GM12878 (cell line): ENCODE measurements at regions not wholly inside any gene's neighbourhood (a gene's known extent, or its start where the extent isn't known, plus 50 kb on each side); places are given as distances from the start of the nearest gene placed in this dataset.

Experiments used
- CBFB ChIP-seq: IDR thresholded peaks from 2 replicates; pipeline ENCODE4 v1.6.1; 2016; ENCODE audit warnings: antibody characterized with exemption, low read depth
- CBX3 ChIP-seq: fragments of 200-600 bp; sonication (generic); IDR thresholded peaks from 2 replicates; pipeline ENCODE4 v1.6.1; 2016; ENCODE audit warnings: low read depth, borderline replicate concordance
- DPF2 ChIP-seq: fragments of 450-650 bp; IDR thresholded peaks from 2 replicates; pipeline ENCODE4 v1.6.1; 2017; ENCODE audit warnings: mild to moderate bottlenecking
- FOXK2 ChIP-seq: fragments of 450-650 bp; IDR thresholded peaks from 2 replicates; pipeline ENCODE4 v1.6.1; 2017; ENCODE audit warnings: mild to moderate bottlenecking, moderate library complexity
- GABPA ChIP-seq: IDR thresholded peaks from 2 replicates; pipeline ENCODE4 v1.6.1; 2014; ENCODE audit warnings: antibody characterized with exemption, low read depth, mild to moderate bottlenecking, inconsistent platforms
- HDAC6 ChIP-seq: fragments of 200-600 bp; sonication (generic); IDR thresholded peaks from one replicate; pipeline ENCODE4 v1.8.0; 2017; ENCODE audit warnings: antibody characterized with exemption; ENCODE audit not compliant: unreplicated experiment
- NR2C2 ChIP-seq: IDR thresholded peaks from 2 replicates; pipeline ENCODE4 v1.6.1; 2011; ENCODE audit warnings: borderline replicate concordance, low read depth; ENCODE audit not compliant: control insufficient read depth, insufficient read length
- POLR2A ChIP-seq: IDR thresholded peaks from 2 replicates; pipeline ENCODE4 v1.6.1; 2011; ENCODE audit warnings: low read depth, mild to moderate bottlenecking, low read length
- RCOR1 ChIP-seq: conservative IDR thresholded peaks from 2 replicates; pipeline ENCODE4 v1.6.1; 2012; ENCODE audit warnings: low read depth, low read length, improper control_type of control experiment
- SMC3 ChIP-seq: IDR thresholded peaks from 2 replicates; pipeline ENCODE4 v1.6.1; 2011; ENCODE audit warnings: low read length, improper control_type of control experiment, borderline replicate concordance
- ZNF384 ChIP-seq: IDR thresholded peaks from 2 replicates; pipeline ENCODE4 v1.6.1; 2012; ENCODE audit warnings: low read depth, mild to moderate bottlenecking, low read length, improper control_type of control experiment, borderline replicate concordance
- TF ChIP-seq, protein P1 (sequence below), 3 experiments: IDR thresholded peaks in 2 of 3; conservative IDR thresholded peaks in 1 of 3; 2 replicates each; pipeline ENCODE4 v1.5.1; 2011; ENCODE audit warnings: low read depth in 3 of 3, low read length in 3 of 3, mild to moderate bottlenecking in 3 of 3, control low read depth in 2 of 3, moderate library complexity in 2 of 3, inconsistent platforms in 1 of 3, mixed read lengths in 1 of 3; ENCODE audit not compliant: control insufficient read depth in 2 of 3, insufficient read depth in 1 of 3; ENCODE audit errors: extremely low read depth in 1 of 3

DNA sequence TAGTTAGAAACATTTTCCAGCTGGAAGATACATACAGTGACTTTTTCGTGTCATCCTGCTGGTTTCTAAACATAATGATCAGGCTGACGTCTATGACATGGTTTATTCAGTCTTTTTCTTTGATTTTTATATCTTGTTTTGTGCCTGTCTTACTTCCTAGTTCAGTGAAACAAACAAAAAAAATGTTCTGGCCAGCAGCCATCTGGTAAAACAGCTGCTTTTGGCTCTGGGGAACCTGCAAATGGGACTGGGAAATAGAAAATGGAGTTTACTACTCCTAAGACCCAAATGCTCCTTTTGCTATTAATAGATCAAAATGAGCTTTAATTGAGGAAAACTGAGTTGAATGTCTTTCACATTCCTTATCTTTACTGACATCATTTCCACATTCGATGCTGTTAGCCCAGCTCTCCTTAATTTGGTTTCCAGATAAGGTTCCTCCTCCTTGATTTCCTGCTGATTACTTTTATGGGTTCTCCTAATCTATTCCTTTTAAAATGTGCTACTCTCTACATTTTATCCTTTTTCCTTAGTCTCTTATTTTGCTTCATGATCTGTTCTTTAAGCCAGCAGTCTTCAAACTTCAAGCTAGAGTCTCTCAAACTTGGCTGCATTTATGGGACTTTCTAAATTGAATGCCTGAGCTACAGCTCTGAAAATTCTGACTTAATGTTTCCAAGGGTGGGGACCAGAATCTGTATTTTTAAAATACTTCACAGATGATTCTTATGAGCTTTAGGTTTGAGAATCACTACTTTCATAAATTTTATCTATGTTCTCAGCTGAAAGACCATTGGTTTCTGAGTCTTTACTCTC, 499.5 kb downstream of the ANKRD50 start:
- TF ChIP-seq, protein P1, sequence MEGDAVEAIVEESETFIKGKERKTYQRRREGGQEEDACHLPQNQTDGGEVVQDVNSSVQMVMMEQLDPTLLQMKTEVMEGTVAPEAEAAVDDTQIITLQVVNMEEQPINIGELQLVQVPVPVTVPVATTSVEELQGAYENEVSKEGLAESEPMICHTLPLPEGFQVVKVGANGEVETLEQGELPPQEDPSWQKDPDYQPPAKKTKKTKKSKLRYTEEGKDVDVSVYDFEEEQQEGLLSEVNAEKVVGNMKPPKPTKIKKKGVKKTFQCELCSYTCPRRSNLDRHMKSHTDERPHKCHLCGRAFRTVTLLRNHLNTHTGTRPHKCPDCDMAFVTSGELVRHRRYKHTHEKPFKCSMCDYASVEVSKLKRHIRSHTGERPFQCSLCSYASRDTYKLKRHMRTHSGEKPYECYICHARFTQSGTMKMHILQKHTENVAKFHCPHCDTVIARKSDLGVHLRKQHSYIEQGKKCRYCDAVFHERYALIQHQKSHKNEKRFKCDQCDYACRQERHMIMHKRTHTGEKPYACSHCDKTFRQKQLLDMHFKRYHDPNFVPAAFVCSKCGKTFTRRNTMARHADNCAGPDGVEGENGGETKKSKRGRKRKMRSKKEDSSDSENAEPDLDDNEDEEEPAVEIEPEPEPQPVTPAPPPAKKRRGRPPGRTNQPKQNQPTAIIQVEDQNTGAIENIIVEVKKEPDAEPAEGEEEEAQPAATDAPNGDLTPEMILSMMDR (IDR thresholded peaks at IDR 0.05 in 2 of 3, conservative IDR thresholded peaks at IDR 0.05 in 1 of 3; ENCODE audit: control insufficient read depth in 2 of 3, extremely low read depth in 1 of 3, insufficient read depth in 1 of 3, low read depth in 3 of 3, low read length in 3 of 3): no peak
- no peak for TF ChIP-seq RCOR1
- no peak for TF ChIP-seq SMC3
- TF ChIP-seq DPF2: no peak
- TF ChIP-seq CBX3: no peak
- TF ChIP-seq HDAC6: no peak
- no peak for TF ChIP-seq ZNF384
- no peak for TF ChIP-seq CBFB
- no peak for TF ChIP-seq FOXK2
- TF ChIP-seq NR2C2: no peak
- no peak for TF ChIP-seq GABPA
- no peak for TF ChIP-seq POLR2A
